C4-2B (cell line): ENCODE measurements at regions not wholly inside any gene's neighbourhood (a gene's known extent, or its start where the extent isn't known, plus 50 kb on each side); places are given as distances from the start of the nearest gene placed in this dataset.

Source experiments
- ZFX ChIP-seq: fragments of 450-650 bp; IDR thresholded peaks from 2 replicates; pipeline ENCODE4 v1.6.1; 2017
- TF ChIP-seq, protein P1 (sequence below): fragments of 450-650 bp; conservative IDR thresholded peaks from 2 replicates; pipeline ENCODE4 v1.5.1; 2017; ENCODE audit warnings: mild to moderate bottlenecking

DNA sequence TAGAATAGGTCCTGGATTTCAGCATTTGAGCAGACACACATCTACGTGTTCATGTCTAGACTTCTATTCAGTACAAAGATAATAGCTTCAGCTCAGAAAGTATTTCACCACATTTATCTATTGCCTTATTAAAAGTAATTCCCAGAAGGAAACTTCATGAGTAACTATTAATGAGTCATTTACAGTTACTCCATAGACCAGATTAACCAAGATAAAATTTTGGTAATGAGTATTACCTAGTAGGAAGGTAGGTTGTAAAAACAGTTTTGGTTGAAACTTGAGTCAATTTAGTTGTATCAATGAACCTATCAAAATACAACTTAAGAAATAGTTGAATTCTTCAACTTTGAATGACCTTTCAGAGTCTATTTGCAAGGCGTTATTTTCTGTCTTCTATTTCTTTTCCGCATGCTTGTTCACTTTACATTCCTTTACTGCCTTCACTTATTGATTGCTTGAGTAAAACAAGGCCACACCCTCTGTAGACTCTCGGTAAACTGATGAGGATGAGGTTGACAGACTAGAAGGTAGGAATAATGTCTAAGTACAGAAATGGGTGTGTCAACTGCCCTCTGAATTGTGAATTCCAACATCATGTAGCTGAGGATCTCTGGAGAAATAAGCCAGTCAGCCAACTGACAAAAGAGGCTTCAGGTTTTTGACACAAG, 1165.6 kb upstream of the ZEB2 start:
- TF ChIP-seq, protein P1, sequence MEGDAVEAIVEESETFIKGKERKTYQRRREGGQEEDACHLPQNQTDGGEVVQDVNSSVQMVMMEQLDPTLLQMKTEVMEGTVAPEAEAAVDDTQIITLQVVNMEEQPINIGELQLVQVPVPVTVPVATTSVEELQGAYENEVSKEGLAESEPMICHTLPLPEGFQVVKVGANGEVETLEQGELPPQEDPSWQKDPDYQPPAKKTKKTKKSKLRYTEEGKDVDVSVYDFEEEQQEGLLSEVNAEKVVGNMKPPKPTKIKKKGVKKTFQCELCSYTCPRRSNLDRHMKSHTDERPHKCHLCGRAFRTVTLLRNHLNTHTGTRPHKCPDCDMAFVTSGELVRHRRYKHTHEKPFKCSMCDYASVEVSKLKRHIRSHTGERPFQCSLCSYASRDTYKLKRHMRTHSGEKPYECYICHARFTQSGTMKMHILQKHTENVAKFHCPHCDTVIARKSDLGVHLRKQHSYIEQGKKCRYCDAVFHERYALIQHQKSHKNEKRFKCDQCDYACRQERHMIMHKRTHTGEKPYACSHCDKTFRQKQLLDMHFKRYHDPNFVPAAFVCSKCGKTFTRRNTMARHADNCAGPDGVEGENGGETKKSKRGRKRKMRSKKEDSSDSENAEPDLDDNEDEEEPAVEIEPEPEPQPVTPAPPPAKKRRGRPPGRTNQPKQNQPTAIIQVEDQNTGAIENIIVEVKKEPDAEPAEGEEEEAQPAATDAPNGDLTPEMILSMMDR = no peak
- TF ChIP-seq ZFX = no peak
